CD4-positive, alpha-beta T cell (primary cell): ENCODE measurements at regions not wholly inside any gene's neighbourhood (a gene's known extent, or its start where the extent isn't known, plus 50 kb on each side); places are given as distances from the start of the nearest gene placed in this dataset.

Experiments used
- ATAC-seq: fragments of 200-7000 bp; cut with Tn5 transposase; one replicate; pipeline ENCODE4 v1.10.0; 2022; ENCODE audit warnings: mild to moderate bottlenecking; ENCODE audit not compliant: poor library complexity
- CTCF ChIA-PET: fragments of 350-600 bp; sonication (Branson Sonifier 250); formaldehyde crosslinking; loops from one replicate; lab custom pipeline; 2021; ENCODE audit warnings: antibody characterized with exemption, inconsistent platforms; lab: Charles Lee
- POLR2A ChIA-PET: fragments of 350-600 bp; sonication (Branson Sonifier 250); formaldehyde crosslinking; loops from one replicate; lab custom pipeline; 2021; ENCODE audit warnings: antibody characterized with exemption, inconsistent platforms; lab: Charles Lee
- DNase-seq, 14 experiments: peaks; one replicate each; pipeline ENCODE4 v3.0.0-alpha.2; 2013 to 2020; ENCODE audit warnings: mixed read lengths in 2 of 14
- H3K27ac ChIP-seq, 2 donors: one replicate each; pipeline versions ENCODE4 v1.5.1 to v1.7.0; 2013; ENCODE audit warnings: low read length in 2 of 2, low read depth in 1 of 2, mild to moderate bottlenecking in 1 of 2
- H3K27me3 ChIP-seq, 2 experiments: 1 replicate in 1 of 2; 2 replicates in 1 of 2; pipeline versions ENCODE4 v1.6.1 to v1.7.0; 2013; ENCODE audit warnings: low read length in 2 of 2, control low read depth in 1 of 2, mild to moderate bottlenecking in 1 of 2, moderate library complexity in 1 of 2; ENCODE audit not compliant: insufficient read depth in 2 of 2, control insufficient read depth in 1 of 2
- H3K36me3 ChIP-seq: one replicate; pipeline ENCODE4 v1.6.1; 2013; ENCODE audit warnings: low read length, control low read depth; ENCODE audit not compliant: insufficient read depth
- H3K4me1 ChIP-seq: one replicate; pipeline ENCODE4 v1.6.1; 2013; ENCODE audit warnings: low read length, control low read depth; ENCODE audit not compliant: insufficient read depth
- H3K4me3 ChIP-seq: one replicate; pipeline ENCODE4 v1.5.1; 2013; ENCODE audit warnings: mild to moderate bottlenecking, low read length, moderate library complexity
- H3K9me3 ChIP-seq, 2 experiments: 1 replicate in 1 of 2; 2 replicates in 1 of 2; pipeline versions ENCODE4 v1.6.1 to v1.7.0; 2013; ENCODE audit warnings: low read length in 2 of 2, mild to moderate bottlenecking in 2 of 2, control low read depth in 1 of 2, moderate library complexity in 1 of 2; ENCODE audit not compliant: control insufficient read depth in 1 of 2, insufficient read depth in 1 of 2
- H3K27ac Mint-ChIP-seq: one replicate; pipeline ENCODE4 v1.8.0; 2020; ENCODE audit warnings: mixed read lengths
- H3K27me3 Mint-ChIP-seq: one replicate; pipeline ENCODE4 v1.8.0; 2021; ENCODE audit warnings: mixed read lengths
- H3K36me3 Mint-ChIP-seq: one replicate; pipeline ENCODE4 v1.8.0; 2021; ENCODE audit warnings: low read depth, mixed read lengths
- H3K4me1 Mint-ChIP-seq: one replicate; pipeline ENCODE4 v1.8.0; 2021; ENCODE audit warnings: low read depth, mixed read lengths
- H3K4me3 Mint-ChIP-seq: one replicate; pipeline ENCODE4 v1.8.0; 2020; ENCODE audit warnings: mild to moderate bottlenecking, mixed read lengths
- H3K9me3 Mint-ChIP-seq: one replicate; pipeline ENCODE4 v1.8.0; 2020; ENCODE audit warnings: mixed read lengths
- intact Hi-C, 2 experiments: fragments of 100-400 bp; cut with DNase I in 1 of 2; cut with micrococcal nuclease in 1 of 2; formaldehyde crosslinking; loops; one replicate each; pipeline versions ENCODE4 v1.15.1 to v1.9.0; 2023 to 2025; cut with DNase I, micrococcal nuclease
- TF ChIP-seq, protein P1 (sequence below): fragments of 200-600 bp; IDR thresholded peaks from one replicate; pipeline ENCODE4 v1.8.0; 2022; ENCODE audit warnings: antibody characterized with exemption, mild to moderate bottlenecking

DNA sequence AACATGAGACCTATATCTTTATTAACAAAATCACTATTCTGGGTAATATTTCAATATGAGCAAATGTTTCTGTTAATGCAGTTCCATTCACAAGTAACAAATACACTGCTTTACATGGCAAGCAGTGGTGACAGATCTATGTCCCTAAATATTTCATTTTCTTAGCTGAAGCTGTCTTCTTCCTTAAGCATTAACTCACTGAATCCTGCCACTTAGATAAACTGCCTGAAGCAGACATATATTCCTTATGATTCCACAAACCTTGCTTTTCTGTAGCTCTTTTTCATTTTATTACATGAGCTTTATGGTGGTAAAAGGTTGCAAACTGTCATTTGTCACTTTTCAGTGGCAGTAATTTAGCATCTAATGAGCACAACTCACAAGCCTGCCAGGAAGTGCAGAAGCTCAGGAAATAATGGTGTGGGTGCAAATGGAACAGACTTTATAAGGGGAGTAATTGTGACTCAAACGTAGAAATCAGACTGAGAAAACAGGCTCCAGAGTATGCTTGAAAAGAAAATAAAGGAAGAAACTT, 217.2 kb downstream of the XPNPEP1 start:
- no peaks in the 10 kb centered on the region for H3K27me3 ChIP-seq
- Mint-ChIP-seq H3K4me3 (no peak overlapping the region), H3K27me3 (no peaks in the 10 kb centered on the region), H3K4me1 (no peaks in the 10 kb centered on the region), H3K36me3 (no peaks in the 10 kb centered on the region), H3K27ac (no peak overlapping the region), H3K9me3 (peaks cover 2% of the 10 kb centered on the region)
- CTCF ChIA-PET, result no interaction called here
- H3K27ac ChIP-seq, result no peak overlapping the region
- no peak for ATAC-seq
- no peak for DNase-seq
- intact Hi-C loops, result no loop called here
- no peaks in the 10 kb centered on the region for H3K4me1 ChIP-seq
- H3K9me3 ChIP-seq, result no peaks in the 10 kb centered on the region
- no peaks in the 10 kb centered on the region for H3K36me3 ChIP-seq
- POLR2A ChIA-PET, result no interaction called here
- no peak overlapping the region for H3K4me3 ChIP-seq
- TF ChIP-seq, protein P1, sequence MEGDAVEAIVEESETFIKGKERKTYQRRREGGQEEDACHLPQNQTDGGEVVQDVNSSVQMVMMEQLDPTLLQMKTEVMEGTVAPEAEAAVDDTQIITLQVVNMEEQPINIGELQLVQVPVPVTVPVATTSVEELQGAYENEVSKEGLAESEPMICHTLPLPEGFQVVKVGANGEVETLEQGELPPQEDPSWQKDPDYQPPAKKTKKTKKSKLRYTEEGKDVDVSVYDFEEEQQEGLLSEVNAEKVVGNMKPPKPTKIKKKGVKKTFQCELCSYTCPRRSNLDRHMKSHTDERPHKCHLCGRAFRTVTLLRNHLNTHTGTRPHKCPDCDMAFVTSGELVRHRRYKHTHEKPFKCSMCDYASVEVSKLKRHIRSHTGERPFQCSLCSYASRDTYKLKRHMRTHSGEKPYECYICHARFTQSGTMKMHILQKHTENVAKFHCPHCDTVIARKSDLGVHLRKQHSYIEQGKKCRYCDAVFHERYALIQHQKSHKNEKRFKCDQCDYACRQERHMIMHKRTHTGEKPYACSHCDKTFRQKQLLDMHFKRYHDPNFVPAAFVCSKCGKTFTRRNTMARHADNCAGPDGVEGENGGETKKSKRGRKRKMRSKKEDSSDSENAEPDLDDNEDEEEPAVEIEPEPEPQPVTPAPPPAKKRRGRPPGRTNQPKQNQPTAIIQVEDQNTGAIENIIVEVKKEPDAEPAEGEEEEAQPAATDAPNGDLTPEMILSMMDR, result no peak

DNA sequence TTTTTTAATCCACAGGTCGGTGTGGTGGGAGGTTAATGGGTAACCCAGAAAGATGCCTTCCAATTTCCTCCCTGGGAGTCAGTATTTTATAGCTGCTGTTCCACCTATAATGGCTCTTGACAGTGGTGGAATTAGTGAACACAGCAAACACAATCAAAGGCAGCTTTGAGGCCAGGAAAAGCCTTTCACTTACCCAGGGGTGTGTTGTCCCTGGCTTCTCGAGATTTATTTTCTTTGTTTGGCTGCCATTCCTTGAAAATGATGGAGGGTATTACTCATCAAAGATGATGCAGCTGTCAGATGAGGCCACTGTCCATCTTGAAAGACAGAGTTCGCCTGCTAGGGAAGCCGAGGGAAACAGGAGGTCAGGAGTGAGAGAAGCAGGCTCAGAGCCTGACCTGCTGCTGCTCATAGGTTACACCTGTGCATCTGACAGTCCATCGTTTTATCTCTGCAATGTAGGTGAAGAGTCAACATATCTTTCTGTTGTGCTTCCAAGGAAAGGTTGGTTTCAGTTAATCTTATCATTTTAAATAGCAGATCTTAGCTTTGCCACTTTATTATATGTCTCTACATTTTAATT, 221.6 kb downstream of the XPNPEP1 start:
- Mint-ChIP-seq H3K27ac (no peak overlapping the region), H3K27me3 (no peaks in the 10 kb centered on the region), H3K4me3 (no peak overlapping the region), H3K4me1 (no peaks in the 10 kb centered on the region), H3K9me3 (no peaks in the 10 kb centered on the region), H3K36me3 (no peaks in the 10 kb centered on the region)
- Histone ChIP-seq H3K27me3 (no peaks in the 10 kb centered on the region), H3K27ac (no peak overlapping the region), H3K4me3 (no peak overlapping the region), H3K4me1 (no peaks in the 10 kb centered on the region), H3K9me3 (no peaks in the 10 kb centered on the region), H3K36me3 (no peaks in the 10 kb centered on the region)
- ATAC-seq (no peak), DNase-seq (no peak)
- CTCF ChIA-PET, result no interaction called here
- POLR2A ChIA-PET, result no interaction called here
- TF ChIP-seq, protein P1, result no peak
- intact Hi-C loops, result no loop called here

DNA sequence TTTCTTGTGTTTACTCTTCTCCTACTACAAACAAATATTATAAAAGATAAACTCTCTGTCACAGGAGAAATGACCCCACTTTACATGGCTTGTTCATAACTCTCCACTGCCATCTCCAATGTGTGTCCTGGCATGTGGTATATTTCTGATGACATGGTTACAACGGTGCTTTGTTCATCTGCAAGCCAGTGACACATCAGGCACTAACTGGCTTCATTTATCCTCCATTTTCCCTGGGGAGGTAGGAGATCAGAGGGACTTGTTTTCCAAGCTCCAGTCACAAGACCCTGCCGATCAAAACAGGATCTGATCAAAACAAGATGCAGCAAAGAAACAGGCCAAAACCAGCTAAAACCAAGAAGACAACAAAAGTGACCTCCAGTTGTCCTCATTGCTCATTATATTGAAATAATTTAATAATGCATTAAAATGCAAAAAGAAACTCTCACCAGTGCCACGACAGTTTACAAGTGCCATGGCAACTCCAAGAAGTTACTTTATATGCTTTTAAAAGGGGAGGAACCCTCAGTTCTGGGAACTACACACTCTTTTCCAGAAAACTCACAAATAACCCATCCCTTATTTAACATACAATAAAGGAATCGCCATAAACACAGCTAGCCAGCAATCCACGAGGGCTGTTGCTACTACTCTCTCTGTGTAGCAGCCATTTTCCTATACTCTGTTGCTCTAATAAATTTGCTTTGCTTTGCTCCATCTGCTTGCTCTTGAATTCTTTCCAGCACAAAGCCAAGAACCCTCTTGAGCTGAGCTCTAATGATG, 224.2 kb downstream of the XPNPEP1 start:
- Mint-ChIP-seq H3K9me3 (no peaks in the 10 kb centered on the region), H3K27me3 (peaks cover 12% of the 10 kb centered on the region), H3K27ac (no peak overlapping the region), H3K4me1 (no peaks in the 10 kb centered on the region), H3K4me3 (no peak overlapping the region), H3K36me3 (no peaks in the 10 kb centered on the region)
- Histone ChIP-seq H3K27me3 (no peaks in the 10 kb centered on the region), H3K36me3 (no peaks in the 10 kb centered on the region), H3K27ac (no peak overlapping the region), H3K9me3 (no peaks in the 10 kb centered on the region), H3K4me3 (no peak overlapping the region), H3K4me1 (no peaks in the 10 kb centered on the region)
- CTCF ChIA-PET, result no interaction called here
- POLR2A ChIA-PET, result no interaction called here
- ATAC-seq, result no peak
- TF ChIP-seq, protein P1, result no peak
- DNase-seq, result no peak
- intact Hi-C loops, result no loop called here
